ENCODE measurements at regions not wholly inside any gene's neighbourhood (a gene's known extent, or its start where the extent isn't known, plus 50 kb on each side); places are given as distances from the start of the nearest gene placed in this dataset.

DNA sequence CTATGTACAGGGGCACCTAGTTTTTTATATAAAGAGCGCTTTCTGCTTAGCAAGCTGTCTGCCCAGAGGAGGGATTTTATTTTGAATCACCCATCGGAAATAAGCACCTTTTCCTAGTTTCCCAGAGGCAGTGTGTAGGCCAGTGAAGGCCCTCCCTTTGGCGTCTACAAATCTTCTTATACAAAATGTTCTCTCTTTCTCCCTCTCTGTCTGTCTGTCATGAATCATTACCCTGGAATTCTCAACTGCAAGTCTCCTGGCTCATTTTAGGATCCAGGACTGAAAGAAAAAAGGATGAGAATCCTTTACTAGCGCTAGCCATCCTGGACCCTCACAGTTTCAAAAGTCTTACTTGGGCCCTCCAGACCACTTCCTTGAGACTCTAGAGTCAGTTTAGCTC, 728.1 kb downstream of the OTOL1 start:
- DNase-seq (ENCODE audit: low read depth in 1 of 2, low spot score in 1 of 2), result no peak
- H3K4me2 ChIP-seq, result no peak overlapping the region

DNA sequence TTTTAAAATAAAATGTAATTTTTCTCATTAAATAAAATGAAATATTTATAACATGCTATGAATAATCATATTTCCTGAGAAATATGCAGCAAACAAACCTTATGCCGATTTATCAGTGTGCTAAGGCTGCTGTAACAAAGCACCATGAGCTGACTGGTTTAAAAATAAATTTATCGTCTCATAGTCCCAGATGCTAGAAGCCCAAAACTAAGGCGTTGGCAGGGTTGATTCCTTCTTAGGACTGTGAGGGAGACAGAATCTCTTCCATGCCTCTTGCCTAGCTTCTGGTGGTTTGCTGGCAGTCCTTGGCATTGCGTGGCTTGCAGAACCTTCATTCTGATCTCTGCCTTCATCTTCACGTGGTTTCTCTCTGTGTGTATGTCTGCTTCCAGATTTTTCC, 740.3 kb downstream of the OTOL1 start:
- no peak overlapping the region for H3K4me3 ChIP-seq
- no peak overlapping the region for H3K27ac ChIP-seq
- DNase-seq (ENCODE audit: low read depth in 1 of 2, low spot score in 1 of 2), result no peak
- 64% methylated on average over 5 of the region's 5 CpGs for WGBS (ENCODE audit: missing lambda C conversion rate)
- ChIA-PET CTCF (interaction anchor here (0.7 kb wide), 1 partner anchor 761 kb away, joined by 4 read pairs; no protein-coding TSS in a partner anchor), POLR2A (no interaction called here)
- no peak overlapping the region for H3K4me2 ChIP-seq
- H3K4me1 ChIP-seq, result no peaks in the 10 kb centered on the region
- TF ChIP-seq, protein P1, sequence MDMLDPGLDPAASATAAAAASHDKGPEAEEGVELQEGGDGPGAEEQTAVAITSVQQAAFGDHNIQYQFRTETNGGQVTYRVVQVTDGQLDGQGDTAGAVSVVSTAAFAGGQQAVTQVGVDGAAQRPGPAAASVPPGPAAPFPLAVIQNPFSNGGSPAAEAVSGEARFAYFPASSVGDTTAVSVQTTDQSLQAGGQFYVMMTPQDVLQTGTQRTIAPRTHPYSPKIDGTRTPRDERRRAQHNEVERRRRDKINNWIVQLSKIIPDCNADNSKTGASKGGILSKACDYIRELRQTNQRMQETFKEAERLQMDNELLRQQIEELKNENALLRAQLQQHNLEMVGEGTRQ (IDR thresholded peaks at IDR 0.05), result no peak
- FAIRE-seq, result no peak
- no peak for ATAC-seq
- H3K9me3 ChIP-seq, result no peaks in the 10 kb centered on the region

More for the DNA sequence above, 728.1 kb downstream of the OTOL1 start:
- Histone ChIP-seq H3K4me1 (no peaks in the 10 kb centered on the region), H3K4me3 (no peak overlapping the region), H3K27ac (no peak overlapping the region), H3K9me3 (no peaks in the 10 kb centered on the region)
- CTCF ChIA-PET, result no interaction called here
- POLR2A ChIA-PET, result no interaction called here
- ATAC-seq (no peak), FAIRE-seq (no peak)
- TF ChIP-seq HEYL (CRISPR knock-in tag; IDR thresholded peaks at IDR 0.05) (no peak), CHD4 (IDR thresholded peaks at IDR 0.05; ENCODE audit: borderline replicate concordance) (no peak), TP53 (CRISPR knock-in tag; IDR thresholded peaks at IDR 0.05) (no peak), EHF (CRISPR knock-in tag; IDR thresholded peaks at IDR 0.05) (no peak), FOSL2 (IDR thresholded peaks at IDR 0.05) (no peak), FOSL2 (CRISPR knock-in tag; IDR thresholded peaks at IDR 0.05) (no peak), HOXB13 (CRISPR knock-in tag; IDR thresholded peaks at IDR 0.05; ENCODE audit: low read depth) (no peak), POLR2AphosphoS2 (conservative IDR thresholded peaks at IDR 0.05; ENCODE audit: low read length) (no peak)
- TF ChIP-seq, protein P2, sequence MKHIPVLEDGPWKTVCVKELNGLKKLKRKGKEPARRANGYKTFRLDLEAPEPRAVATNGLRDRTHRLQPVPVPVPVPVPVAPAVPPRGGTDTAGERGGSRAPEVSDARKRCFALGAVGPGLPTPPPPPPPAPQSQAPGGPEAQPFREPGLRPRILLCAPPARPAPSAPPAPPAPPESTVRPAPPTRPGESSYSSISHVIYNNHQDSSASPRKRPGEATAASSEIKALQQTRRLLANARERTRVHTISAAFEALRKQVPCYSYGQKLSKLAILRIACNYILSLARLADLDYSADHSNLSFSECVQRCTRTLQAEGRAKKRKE (CRISPR knock-in tag; IDR thresholded peaks at IDR 0.05; ENCODE audit: low read depth), result no peak
- TF ChIP-seq, protein P1 (IDR thresholded peaks at IDR 0.05), result no peak
- 87% methylated on average over 4 of the region's 4 CpGs for WGBS (ENCODE audit: missing lambda C conversion rate)

DNA sequence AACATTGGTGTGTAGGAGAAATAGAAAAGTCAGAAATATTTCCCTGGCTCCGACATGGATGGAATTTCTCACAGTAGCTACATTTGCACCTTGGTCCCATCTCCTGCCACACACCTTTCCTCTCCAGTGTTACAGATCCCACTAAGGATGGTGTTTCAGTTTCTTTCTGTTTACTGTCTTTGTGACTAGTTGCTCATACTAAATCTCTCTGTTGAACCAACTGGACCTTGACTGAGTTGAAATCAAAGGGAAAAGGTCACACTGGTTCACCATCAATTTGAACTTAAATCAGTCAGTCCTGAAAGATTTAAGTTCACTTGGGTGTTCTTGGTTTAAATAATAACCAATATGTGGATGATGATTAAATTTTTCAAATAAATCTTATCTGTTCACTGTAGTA, 754.2 kb downstream of the OTOL1 start:
- H3K27ac ChIP-seq, result no peak overlapping the region
- ChIA-PET CTCF (no interaction called here), POLR2A (no interaction called here)
- 52% methylated on average over 1 of the region's 1 CpG for WGBS (ENCODE audit: missing lambda C conversion rate)
- FAIRE-seq (no peak), ATAC-seq (no peak), DNase-seq (ENCODE audit: low read depth in 1 of 2, low spot score in 1 of 2) (no peak)
- no peak overlapping the region for H3K4me2 ChIP-seq
- H3K9me3 ChIP-seq, result no peaks in the 10 kb centered on the region
- no peaks in the 10 kb centered on the region for H3K4me1 ChIP-seq
- TF ChIP-seq EHMT2 (IDR thresholded peaks at IDR 0.05; ENCODE audit: low read depth) (no peak), HDAC2 (IDR thresholded peaks at IDR 0.05) (no peak), POLR2A (IDR thresholded peaks at IDR 0.05; ENCODE audit: low read length) (no peak), ZC3H11A (IDR thresholded peaks at IDR 0.05) (no peak), SREBF2 (IDR thresholded peaks at IDR 0.05) (no peak), ZNF302 (CRISPR knock-in tag; IDR thresholded peaks at IDR 0.05) (no peak), HEYL (CRISPR knock-in tag; IDR thresholded peaks at IDR 0.05) (no peak), RFX5 (IDR thresholded peaks at IDR 0.05) (no peak), MAFK (IDR thresholded peaks at IDR 0.05; ENCODE audit: partially characterized antibody) (no peak), EP300 (IDR thresholded peaks at IDR 0.05) (no peak)
- TF ChIP-seq, protein P3, sequence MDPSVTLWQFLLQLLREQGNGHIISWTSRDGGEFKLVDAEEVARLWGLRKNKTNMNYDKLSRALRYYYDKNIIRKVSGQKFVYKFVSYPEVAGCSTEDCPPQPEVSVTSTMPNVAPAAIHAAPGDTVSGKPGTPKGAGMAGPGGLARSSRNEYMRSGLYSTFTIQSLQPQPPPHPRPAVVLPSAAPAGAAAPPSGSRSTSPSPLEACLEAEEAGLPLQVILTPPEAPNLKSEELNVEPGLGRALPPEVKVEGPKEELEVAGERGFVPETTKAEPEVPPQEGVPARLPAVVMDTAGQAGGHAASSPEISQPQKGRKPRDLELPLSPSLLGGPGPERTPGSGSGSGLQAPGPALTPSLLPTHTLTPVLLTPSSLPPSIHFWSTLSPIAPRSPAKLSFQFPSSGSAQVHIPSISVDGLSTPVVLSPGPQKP (IDR thresholded peaks at IDR 0.05; ENCODE audit: low read depth, low read length), result no peak
- TF ChIP-seq, protein P2 (CRISPR knock-in tag; IDR thresholded peaks at IDR 0.05; ENCODE audit: low read depth), result no peak
- H3K4me3 ChIP-seq, result no peak overlapping the region

All from A549 (cell line).